IMR-90 (cell line): ENCODE measurements at regions not wholly inside any gene's neighbourhood (a gene's known extent, or its start where the extent isn't known, plus 50 kb on each side); places are given as distances from the start of the nearest gene placed in this dataset.

Source experiments
- ATAC-seq: fragments of 200-7000 bp; cut with Tn5 transposase; 2 replicates; pipeline ENCODE4 v1.9.1; 2020; ENCODE audit warnings: low read depth, mild to moderate bottlenecking, moderate library complexity
- BruUV-seq: library from RNA; stranded (reverse); fragments of 400-500 nt; replicated peaks from 2 replicates; lab custom pipeline; 2021; lab: Mats Ljungman, UMichigan
- CTCF ChIA-PET: fragments of 300-600 bp; formaldehyde crosslinking; extraction: SDS; loops from one replicate; lab custom pipeline; 2021; ENCODE audit warnings: antibody characterized with exemption; lab: Yijun Ruan, JAX
- POLR2A ChIA-PET: fragments of 300-600 bp; sonication (Branson Sonifier 250); formaldehyde crosslinking; loops from one replicate; lab custom pipeline; 2022; ENCODE audit warnings: antibody characterized with exemption; ENCODE audit not compliant: unreplicated experiment; lab: Charles Lee
- DNase-seq: peaks from one replicate; pipeline ENCODE4 v3.0.0; 2013
- H2AFZ ChIP-seq: replicated peaks from 2 replicates; pipeline ENCODE3; 2013; ENCODE audit warnings: low read length, mild to moderate bottlenecking; ENCODE audit not compliant: poor library complexity
- H2AK5ac ChIP-seq: 2 replicates; pipeline ENCODE4 v1.6.1; 2013; ENCODE audit warnings: low read depth, low read length, inconsistent platforms
- H2AK9ac ChIP-seq: replicated peaks from 2 replicates; pipeline ENCODE3; 2013; ENCODE audit warnings: mild to moderate bottlenecking, low read depth, low read length, moderate library complexity; ENCODE audit not compliant: poor library complexity
- H2BK120ac ChIP-seq: 2 replicates; pipeline ENCODE4 v1.6.1; 2013; ENCODE audit warnings: low read depth, low read length, inconsistent platforms
- H2BK15ac ChIP-seq: 3 replicates; pipeline ENCODE4 v1.6.1; 2013; ENCODE audit warnings: low read depth, low read length, inconsistent platforms
- H2BK20ac ChIP-seq: 2 replicates; pipeline ENCODE4 v1.6.1; 2013; ENCODE audit warnings: low read depth, mild to moderate bottlenecking, inconsistent platforms, low read length, moderate library complexity
- H2BK5ac ChIP-seq: 2 replicates; pipeline ENCODE4 v1.6.1; 2013; ENCODE audit warnings: mild to moderate bottlenecking, low read depth, low read length, inconsistent platforms; ENCODE audit not compliant: poor library complexity, severe bottlenecking
- H3K14ac ChIP-seq: replicated peaks from 2 replicates; pipeline ENCODE4 v1.6.1; 2013; ENCODE audit warnings: low read depth, low read length, inconsistent platforms
- H3K18ac ChIP-seq: 2 replicates; pipeline ENCODE4 v1.6.1; 2013; ENCODE audit warnings: low read depth, low read length, control low read depth
- H3K23ac ChIP-seq: 2 replicates; pipeline ENCODE4 v1.6.1; 2013; ENCODE audit warnings: low read depth, low read length, inconsistent platforms
- H3K27ac ChIP-seq: 2 replicates; pipeline ENCODE4 v1.5.1; 2013; ENCODE audit warnings: mild to moderate bottlenecking, control low read depth, low read length; ENCODE audit not compliant: insufficient read depth
- H3K27me3 ChIP-seq: 2 replicates; pipeline ENCODE4 v1.6.1; 2013; ENCODE audit warnings: low read length; ENCODE audit not compliant: control insufficient read depth, insufficient read depth
- H3K36me3 ChIP-seq: 2 replicates; pipeline ENCODE4 v1.6.1; 2013; ENCODE audit warnings: low read length, mixed read lengths; ENCODE audit not compliant: control insufficient read depth, insufficient read depth
- H3K4ac ChIP-seq: 2 replicates; pipeline ENCODE4 v1.6.1; 2013; ENCODE audit warnings: low read depth, low read length, inconsistent platforms
- H3K4me1 ChIP-seq: 2 replicates; pipeline ENCODE4 v1.6.1; 2013; ENCODE audit warnings: low read length, mixed read lengths; ENCODE audit not compliant: control insufficient read depth, insufficient read depth
- H3K4me2 ChIP-seq: 2 replicates; pipeline ENCODE4 v1.6.1; 2013; ENCODE audit warnings: low read depth, mild to moderate bottlenecking, control low read depth, low read length, moderate library complexity
- H3K4me3 ChIP-seq: 2 replicates; pipeline ENCODE4 v1.5.1; 2013; ENCODE audit warnings: low read depth, mild to moderate bottlenecking, control low read depth, low read length, moderate library complexity; ENCODE audit not compliant: insufficient read depth
- H3K56ac ChIP-seq: 2 replicates; pipeline ENCODE4 v1.6.1; 2013; ENCODE audit warnings: low read length, inconsistent platforms; ENCODE audit not compliant: insufficient read depth; ENCODE audit errors: extremely low read depth
- H3K79me1 ChIP-seq, 2 experiments: 2 replicates each; pipeline ENCODE4 v1.6.1; 2013; ENCODE audit warnings: low read length in 2 of 2, inconsistent platforms in 1 of 2, low read depth in 1 of 2
- H3K9ac ChIP-seq: 2 replicates; pipeline ENCODE4 v1.6.1; 2013; ENCODE audit warnings: low read depth, low read length, control low read depth
- H3K9me1 ChIP-seq: 2 replicates; pipeline ENCODE4 v1.6.1; 2013; ENCODE audit warnings: low read length, inconsistent platforms; ENCODE audit not compliant: insufficient read depth
- H3K9me3 ChIP-seq: 2 replicates; pipeline ENCODE4 v1.6.1; 2013; ENCODE audit warnings: low read length; ENCODE audit not compliant: control insufficient read depth, insufficient read depth
- H4K20me1 ChIP-seq: 2 replicates; pipeline ENCODE4 v1.6.1; 2013; ENCODE audit warnings: low read length, inconsistent platforms; ENCODE audit not compliant: insufficient read depth
- H4K5ac ChIP-seq: 2 replicates; pipeline ENCODE4 v1.6.1; 2013; ENCODE audit warnings: mild to moderate bottlenecking, low read depth, low read length, control low read depth
- H4K8ac ChIP-seq, 2 experiments: 2 replicates each; pipeline ENCODE4 v1.6.1; 2013; ENCODE audit warnings: low read depth in 2 of 2, low read length in 2 of 2, control low read depth in 1 of 2, inconsistent platforms in 1 of 2
- H4K91ac ChIP-seq: 2 replicates; pipeline ENCODE4 v1.6.1; 2013; ENCODE audit warnings: low read depth, low read length, inconsistent platforms; ENCODE audit not compliant: insufficient read depth
- CEBPB ChIP-seq: IDR thresholded peaks from 2 replicates; pipeline ENCODE4 v1.6.1; 2012; ENCODE audit warnings: low read depth, low read length, improper control_type of control experiment
- CHD1 ChIP-seq: IDR thresholded peaks from 2 replicates; pipeline ENCODE4 v1.6.1; 2012; ENCODE audit warnings: low read depth, low read length, improper control_type of control experiment
- ELK1 ChIP-seq: fragments of 150-350 bp; IDR thresholded peaks from 2 replicates; pipeline ENCODE4 v1.6.1; 2016; ENCODE audit warnings: low read depth, mild to moderate bottlenecking, low read length, moderate library complexity, borderline replicate concordance
- FOS ChIP-seq: fragments of 150-350 bp; IDR thresholded peaks from 2 replicates; pipeline ENCODE4 v1.6.1; 2016; ENCODE audit warnings: low read depth, low read length
- MAFK ChIP-seq: IDR thresholded peaks from 2 replicates; pipeline ENCODE4 v1.6.1; 2012; ENCODE audit warnings: low read depth, low read length, improper control_type of control experiment
- MAZ ChIP-seq: IDR thresholded peaks from 2 replicates; pipeline ENCODE4 v1.6.1; 2012; ENCODE audit warnings: low read depth, mild to moderate bottlenecking, low read length, improper control_type of control experiment, moderate library complexity, borderline replicate concordance
- MXI1 ChIP-seq: IDR thresholded peaks from 2 replicates; pipeline ENCODE4 v1.6.1; 2012; ENCODE audit warnings: low read depth, mild to moderate bottlenecking, low read length, moderate library complexity, borderline replicate concordance
- NFE2L2 ChIP-seq: fragments of 150-350 bp; IDR thresholded peaks from 2 replicates; pipeline ENCODE4 v1.6.1; 2016; ENCODE audit warnings: low read depth, mild to moderate bottlenecking, low read length
- POLR2A ChIP-seq: IDR thresholded peaks from 2 replicates; pipeline ENCODE4 v1.6.1; 2012; ENCODE audit warnings: mild to moderate bottlenecking, low read depth, low read length
- RCOR1 ChIP-seq: IDR thresholded peaks from 2 replicates; pipeline ENCODE4 v1.6.1; 2012; ENCODE audit warnings: mild to moderate bottlenecking, low read length, improper control_type of control experiment; ENCODE audit not compliant: insufficient replicate concordance
- RFX5 ChIP-seq: IDR thresholded peaks from 2 replicates; pipeline ENCODE4 v1.8.0; 2012; ENCODE audit warnings: low read depth, mild to moderate bottlenecking, low read length, moderate library complexity
- SMC3 ChIP-seq: fragments of 150-350 bp; IDR thresholded peaks from 2 replicates; pipeline ENCODE4 v1.6.1; 2016; ENCODE audit warnings: low read depth, mild to moderate bottlenecking, antibody characterized with exemption, low read length, moderate library complexity
- USF2 ChIP-seq: fragments of 150-350 bp; IDR thresholded peaks from 2 replicates; pipeline ENCODE4 v1.6.1; 2017; ENCODE audit warnings: mild to moderate bottlenecking, antibody characterized with exemption, low read length, low read depth
- WGBS, 2 experiments: methylation state at CpG; one replicate each; pipeline versions ENCODE4 v1.1.5 to v1.1.7; 2013; ENCODE audit warnings: missing lambda C conversion rate in 2 of 2; ENCODE audit not compliant: insufficient read length in 1 of 2; ENCODE audit errors: extremely low coverage in 2 of 2; 5-methylcytosine and 5-hydroxymethylcytosine counted together
- dilution Hi-C: fragments of 300-500 bp; cut with HindIII; formaldehyde crosslinking; loops from one replicate; pipeline ENCODE4 v1.14.3; 2018; ENCODE audit warnings: low sequenced_read_pairs; ENCODE audit not compliant: unreplicated experiment
- in situ Hi-C: fragments of 300-500 bp; cut with MboI; formaldehyde crosslinking; loops from 3 replicates; pipeline ENCODE4 v1.14.3; 2019; ENCODE audit warnings: low sequenced_read_pairs, inconsistent platforms, mixed read lengths
- intact Hi-C: fragments of 100-400 bp; cut with micrococcal nuclease; formaldehyde crosslinking; loops from 2 replicates; pipeline ENCODE4 v1.10.0; 2022
- TF ChIP-seq, protein P1 (sequence below): conservative IDR thresholded peaks from 2 replicates; pipeline ENCODE4 v1.5.1; 2012; ENCODE audit warnings: mild to moderate bottlenecking, low read depth, low read length, improper control_type of control experiment

GRCh38 chr12:91542666-91543065, 360.0 kb upstream of the DCN start:
- Histone ChIP-seq H3K4ac (no peak overlapping the region), H3K56ac (no peak overlapping the region), H2AK9ac (no peak overlapping the region), H3K4me3 (no peak overlapping the region), H3K79me1 (no peaks in the 10 kb centered on the region), H4K91ac (no peak overlapping the region), H2AK5ac (no peak overlapping the region), H3K14ac (no peak overlapping the region), H3K9ac (no peak overlapping the region), H3K18ac (no peak overlapping the region), H3K4me1 (no peaks in the 10 kb centered on the region), H2BK20ac (no peak overlapping the region), H3K23ac (no peak overlapping the region), H2BK15ac (no peak overlapping the region), H2BK120ac (no peak overlapping the region), H3K27me3 (peaks cover 2% of the 10 kb centered on the region; the same call in 1 of the 2 replicates), H2AFZ (no peak overlapping the region), H3K27ac (no peak overlapping the region), H3K36me3 (no peaks in the 10 kb centered on the region), H3K9me1 (no peaks in the 10 kb centered on the region), H2BK5ac (no peak overlapping the region), H4K8ac (no peak overlapping the region), H3K9me3 (no peaks in the 10 kb centered on the region), H4K5ac (no peak overlapping the region), H4K20me1 (no peaks in the 10 kb centered on the region), H3K4me2 (no peak overlapping the region)
- intact Hi-C loops, result no loop called here
- DNase-seq (no peak), ATAC-seq (no peak)
- dilution Hi-C loops, result no loop called here
- no CpG with 5 or more reads among the region's 2 CpGs for WGBS, 2 experiments
- no TSS peak for BruUV-seq
- TF ChIP-seq MAZ (no peak), USF2 (no peak), RCOR1 (no peak), FOS (no peak), RFX5 (no peak), CEBPB (no peak), MAFK (no peak), ELK1 (no peak), CHD1 (no peak), MXI1 (no peak), POLR2A (no peak), SMC3 (no peak), NFE2L2 (no peak)
- TF ChIP-seq, protein P1, sequence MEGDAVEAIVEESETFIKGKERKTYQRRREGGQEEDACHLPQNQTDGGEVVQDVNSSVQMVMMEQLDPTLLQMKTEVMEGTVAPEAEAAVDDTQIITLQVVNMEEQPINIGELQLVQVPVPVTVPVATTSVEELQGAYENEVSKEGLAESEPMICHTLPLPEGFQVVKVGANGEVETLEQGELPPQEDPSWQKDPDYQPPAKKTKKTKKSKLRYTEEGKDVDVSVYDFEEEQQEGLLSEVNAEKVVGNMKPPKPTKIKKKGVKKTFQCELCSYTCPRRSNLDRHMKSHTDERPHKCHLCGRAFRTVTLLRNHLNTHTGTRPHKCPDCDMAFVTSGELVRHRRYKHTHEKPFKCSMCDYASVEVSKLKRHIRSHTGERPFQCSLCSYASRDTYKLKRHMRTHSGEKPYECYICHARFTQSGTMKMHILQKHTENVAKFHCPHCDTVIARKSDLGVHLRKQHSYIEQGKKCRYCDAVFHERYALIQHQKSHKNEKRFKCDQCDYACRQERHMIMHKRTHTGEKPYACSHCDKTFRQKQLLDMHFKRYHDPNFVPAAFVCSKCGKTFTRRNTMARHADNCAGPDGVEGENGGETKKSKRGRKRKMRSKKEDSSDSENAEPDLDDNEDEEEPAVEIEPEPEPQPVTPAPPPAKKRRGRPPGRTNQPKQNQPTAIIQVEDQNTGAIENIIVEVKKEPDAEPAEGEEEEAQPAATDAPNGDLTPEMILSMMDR, result no peak
- in situ Hi-C loops, result no loop called here
- ChIA-PET CTCF (no interaction called here), POLR2A (no interaction called here)
